Lower leg skin (tissue), 4 donors: ENCODE measurements at regions not wholly inside any gene's neighbourhood (a gene's known extent, or its start where the extent isn't known, plus 50 kb on each side); places are given as distances from the start of the nearest gene placed in this dataset.
"Not testable (repeated sequence)": the region's sequence is repeated elsewhere in the genome, so short reads cannot be mapped to it uniquely, and the experiment has no call there.

Experiments
- DNase-seq, 2 donors: peaks; one replicate each; pipeline ENCODE4 v3.0.0-alpha.2; 2019; ENCODE audit warnings: low spot score in 2 of 2
- H3K4me3 ChIP-seq: fragments of 200-600 bp; sonication (generic); 2 replicates; pipeline ENCODE4 v1.5.1; 2017; ENCODE audit warnings: mild to moderate bottlenecking, low read depth; ENCODE audit not compliant: poor library complexity, severe bottlenecking
- POLR2A ChIP-seq, 2 donors: fragments of 450-650 bp; IDR thresholded peaks; one replicate each; pipeline ENCODE4 v1.6.1; 2016 to 2017; ENCODE audit warnings: antibody characterized with exemption in 2 of 2, mild to moderate bottlenecking in 1 of 2, moderate library complexity in 1 of 2
- WGBS, 2 donors: methylation state at CpG; one replicate each; pipeline ENCODE4 v1.1.5; 2018; 5-methylcytosine and 5-hydroxymethylcytosine counted together
- intact Hi-C: fragments of 100-400 bp; cut with DNase I; formaldehyde crosslinking; loops from one replicate; pipeline ENCODE4 v1.15.0; 2023; ENCODE audit warnings: low total_unique reads
- TF ChIP-seq, protein P1 (sequence below), 3 donors: fragments of 450-650 bp; IDR thresholded peaks; one replicate each; pipeline ENCODE4 v1.5.1; 2016; ENCODE audit warnings: antibody characterized with exemption in 3 of 3, mild to moderate bottlenecking in 3 of 3, moderate library complexity in 2 of 3

DNA sequence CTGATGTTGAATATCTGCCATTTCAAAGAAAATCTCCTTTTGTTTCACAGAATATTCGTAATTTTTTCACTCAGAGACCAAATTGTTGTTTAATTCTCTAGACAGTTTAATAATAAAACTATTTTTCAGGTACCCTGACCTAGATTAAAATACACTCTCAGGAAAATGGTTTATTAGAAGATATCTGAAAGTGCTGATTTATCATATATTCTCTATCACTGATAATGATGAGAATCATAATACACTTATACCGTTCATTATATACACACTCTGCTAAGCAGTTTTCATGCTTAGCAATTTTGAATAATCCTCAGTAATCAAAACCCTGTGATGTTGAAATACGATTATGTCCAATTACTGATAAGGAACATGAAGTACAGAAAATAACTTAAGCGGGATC lies 772.9 kb upstream of the CRIM1 start:
- no peak for TF ChIP-seq POLR2A (IDR thresholded peaks at IDR 0.05)
- intact Hi-C loops, result no loop called here
- DNase-seq, result no peak
- no peak overlapping the region for H3K4me3 ChIP-seq
- 77 to 78% methylated on average over 4 of the region's 4 CpGs for WGBS, 2 donors

DNA sequence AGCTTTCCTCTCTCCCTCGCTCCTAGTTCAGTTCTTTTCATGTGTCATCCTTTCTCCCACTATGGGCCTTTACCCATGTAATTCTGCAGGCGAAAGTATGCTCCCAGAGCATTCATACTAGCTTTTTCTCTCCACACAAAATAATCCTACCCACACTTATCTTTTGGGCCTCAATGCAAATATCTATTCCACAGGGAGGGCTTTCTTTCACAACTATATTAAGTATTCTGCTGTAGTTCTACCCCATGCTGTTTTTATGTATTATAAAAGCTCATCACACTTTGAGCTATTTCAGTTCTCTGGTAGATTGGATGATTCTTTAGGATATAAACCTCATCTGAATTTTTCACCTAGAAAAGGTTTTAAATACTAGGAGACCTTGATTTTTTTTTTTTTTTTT lies 774.6 kb upstream of the CRIM1 start:
- DNase-seq, result no peak
- TF ChIP-seq, protein P1, sequence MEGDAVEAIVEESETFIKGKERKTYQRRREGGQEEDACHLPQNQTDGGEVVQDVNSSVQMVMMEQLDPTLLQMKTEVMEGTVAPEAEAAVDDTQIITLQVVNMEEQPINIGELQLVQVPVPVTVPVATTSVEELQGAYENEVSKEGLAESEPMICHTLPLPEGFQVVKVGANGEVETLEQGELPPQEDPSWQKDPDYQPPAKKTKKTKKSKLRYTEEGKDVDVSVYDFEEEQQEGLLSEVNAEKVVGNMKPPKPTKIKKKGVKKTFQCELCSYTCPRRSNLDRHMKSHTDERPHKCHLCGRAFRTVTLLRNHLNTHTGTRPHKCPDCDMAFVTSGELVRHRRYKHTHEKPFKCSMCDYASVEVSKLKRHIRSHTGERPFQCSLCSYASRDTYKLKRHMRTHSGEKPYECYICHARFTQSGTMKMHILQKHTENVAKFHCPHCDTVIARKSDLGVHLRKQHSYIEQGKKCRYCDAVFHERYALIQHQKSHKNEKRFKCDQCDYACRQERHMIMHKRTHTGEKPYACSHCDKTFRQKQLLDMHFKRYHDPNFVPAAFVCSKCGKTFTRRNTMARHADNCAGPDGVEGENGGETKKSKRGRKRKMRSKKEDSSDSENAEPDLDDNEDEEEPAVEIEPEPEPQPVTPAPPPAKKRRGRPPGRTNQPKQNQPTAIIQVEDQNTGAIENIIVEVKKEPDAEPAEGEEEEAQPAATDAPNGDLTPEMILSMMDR (IDR thresholded peaks at IDR 0.05), result no peak
- TF ChIP-seq POLR2A (IDR thresholded peaks at IDR 0.05), result no peak
- H3K4me3 ChIP-seq, result no peak overlapping the region
- WGBS, 2 donors, result 90 to 92% methylated on average over 2 of the region's 2 CpGs
- intact Hi-C loops, result no loop called here

DNA sequence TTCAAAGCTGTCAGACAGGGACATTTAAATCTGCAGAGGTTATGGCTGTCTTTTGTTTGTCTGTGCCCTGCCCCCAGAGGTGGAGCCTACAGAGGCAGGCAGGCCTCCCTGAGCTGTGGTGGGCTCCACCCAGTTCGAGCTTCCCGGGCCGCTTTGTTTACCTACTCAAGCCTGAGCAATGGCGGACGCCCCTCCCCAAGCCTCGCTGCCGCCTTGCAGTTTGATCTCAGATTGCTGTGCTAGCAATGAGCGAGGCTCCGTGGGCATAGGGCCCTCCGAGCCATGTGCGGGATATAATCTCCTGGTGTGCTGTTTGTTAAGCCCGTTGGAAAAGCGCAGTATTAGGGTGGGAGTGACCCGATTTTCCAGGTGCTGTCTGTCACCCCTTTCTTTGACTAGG lies 787.0 kb upstream of the CRIM1 start:
- WGBS, 2 donors, result 79 to 97% methylated on average over 14 of the region's 14 CpGs
- DNase-seq, intact Hi-C loops: not testable (repeated sequence)

DNA sequence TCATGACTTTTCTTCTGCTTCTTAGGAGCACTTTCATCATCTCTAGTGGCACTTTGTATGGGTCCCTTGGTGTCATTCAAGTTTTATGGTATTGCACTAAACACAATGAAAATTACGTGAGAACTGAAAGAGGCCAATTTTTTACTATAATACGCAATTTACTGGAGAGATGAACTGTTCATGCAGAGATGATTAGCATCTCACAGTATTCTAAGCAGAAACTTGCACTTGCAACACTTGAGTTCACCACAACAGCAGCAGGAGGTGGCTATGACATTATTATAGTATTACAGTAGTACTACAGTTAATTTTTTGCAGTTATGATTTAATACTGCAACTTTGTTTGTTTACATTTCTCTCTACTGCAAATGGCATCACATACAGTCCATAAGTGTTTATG lies 793.1 kb upstream of the CRIM1 start:
- DNase-seq, result no peak
- 83 to 85% methylated on average over 2 of the region's 2 CpGs for WGBS, 2 donors
- intact Hi-C loops, result no loop called here

More for the DNA sequence above, 787.0 kb upstream of the CRIM1 start:
- not testable (repeated sequence) for H3K4me3 ChIP-seq

DNA sequence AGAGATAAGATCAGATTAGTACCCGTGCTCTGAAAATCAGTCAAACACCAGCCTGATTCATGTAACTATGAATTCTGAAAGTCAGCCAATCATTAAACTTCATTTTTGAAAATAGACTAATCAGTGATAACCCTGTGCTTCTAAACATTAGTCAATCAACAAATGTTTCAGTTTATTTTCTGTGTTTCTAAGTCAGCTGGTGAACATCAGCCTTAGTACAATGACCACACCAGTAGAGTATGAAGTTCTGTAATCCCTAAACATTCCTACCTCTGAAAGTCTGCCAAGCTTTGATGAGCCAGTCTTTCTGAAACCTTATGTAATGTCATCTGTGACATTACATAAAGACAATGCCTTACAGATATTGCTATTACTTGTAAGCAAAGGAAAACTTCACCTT lies 807.4 kb upstream of the CRIM1 start:
- no peak for TF ChIP-seq POLR2A (IDR thresholded peaks at IDR 0.05)
- TF ChIP-seq, protein P1 (IDR thresholded peaks at IDR 0.05), result no peak
- intact Hi-C loops, result no loop called here
- 35 to 40% methylated on average over 1 of the region's 1 CpG for WGBS, 2 donors
- H3K4me3 ChIP-seq, result no peak overlapping the region
- DNase-seq, result no peak

More for the DNA sequence above, 793.1 kb upstream of the CRIM1 start:
- TF ChIP-seq POLR2A (IDR thresholded peaks at IDR 0.05), result no peak
- TF ChIP-seq, protein P1 (IDR thresholded peaks at IDR 0.05), result no peak
- no peak overlapping the region for H3K4me3 ChIP-seq

DNA sequence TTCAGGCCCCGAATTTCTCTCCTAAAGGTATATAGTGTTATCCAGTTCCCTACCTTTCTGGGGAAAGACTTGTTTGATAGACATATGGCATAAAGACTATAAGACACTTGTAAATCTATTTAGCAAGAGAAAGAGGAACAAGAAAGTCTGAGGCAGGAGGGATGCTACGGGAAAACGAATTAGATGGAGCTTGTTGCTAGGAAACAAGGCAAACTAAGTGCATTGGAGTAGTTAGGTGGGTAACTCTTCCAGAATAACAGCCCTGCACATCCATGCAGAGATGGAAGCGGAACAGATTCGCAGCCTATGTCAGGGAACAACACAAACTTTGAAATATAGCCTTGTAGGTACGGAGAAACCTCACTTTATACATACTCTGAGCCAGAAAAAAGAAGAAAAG lies 810.3 kb upstream of the CRIM1 start:
- DNase-seq, result no peak
- 83 to 89% methylated on average over 6 of the region's 6 CpGs for WGBS, 2 donors
- intact Hi-C loops, result no loop called here
- H3K4me3 ChIP-seq, result no peak overlapping the region
- TF ChIP-seq POLR2A (IDR thresholded peaks at IDR 0.05), result no peak
- TF ChIP-seq, protein P1 (IDR thresholded peaks at IDR 0.05), result no peak

DNA sequence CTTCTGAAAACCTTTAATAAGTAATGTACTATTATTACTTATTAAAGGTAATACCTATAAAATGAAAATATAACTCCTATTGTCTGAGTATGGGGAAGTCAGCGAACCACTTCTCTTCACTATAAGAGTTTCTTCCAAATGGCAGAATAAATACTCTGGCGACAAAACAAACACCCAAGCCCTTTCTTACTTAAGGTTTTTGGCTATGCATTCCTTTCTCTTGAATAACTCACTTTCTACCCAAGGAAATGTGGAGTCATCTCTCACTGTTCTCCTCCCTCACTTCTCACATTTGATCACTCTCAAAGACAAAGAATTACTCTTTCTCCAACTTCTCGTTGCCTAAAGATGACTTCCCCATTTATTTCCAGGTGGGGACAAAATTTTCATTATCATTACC lies 816.8 kb upstream of the CRIM1 start:
- no peak overlapping the region for H3K4me3 ChIP-seq
- no peak for TF ChIP-seq POLR2A (IDR thresholded peaks at IDR 0.05)
- TF ChIP-seq, protein P1 (IDR thresholded peaks at IDR 0.05), result no peak
- DNase-seq, result no peak
- 81 to 83% methylated on average over 3 of the region's 3 CpGs for WGBS, 2 donors
- intact Hi-C loops, result no loop called here
